ENCODE measurements at regions not wholly inside any gene's neighbourhood (a gene's known extent, or its start where the extent isn't known, plus 50 kb on each side); places are given as distances from the start of the nearest gene placed in this dataset.

- TF ChIP-seq, protein P1, sequence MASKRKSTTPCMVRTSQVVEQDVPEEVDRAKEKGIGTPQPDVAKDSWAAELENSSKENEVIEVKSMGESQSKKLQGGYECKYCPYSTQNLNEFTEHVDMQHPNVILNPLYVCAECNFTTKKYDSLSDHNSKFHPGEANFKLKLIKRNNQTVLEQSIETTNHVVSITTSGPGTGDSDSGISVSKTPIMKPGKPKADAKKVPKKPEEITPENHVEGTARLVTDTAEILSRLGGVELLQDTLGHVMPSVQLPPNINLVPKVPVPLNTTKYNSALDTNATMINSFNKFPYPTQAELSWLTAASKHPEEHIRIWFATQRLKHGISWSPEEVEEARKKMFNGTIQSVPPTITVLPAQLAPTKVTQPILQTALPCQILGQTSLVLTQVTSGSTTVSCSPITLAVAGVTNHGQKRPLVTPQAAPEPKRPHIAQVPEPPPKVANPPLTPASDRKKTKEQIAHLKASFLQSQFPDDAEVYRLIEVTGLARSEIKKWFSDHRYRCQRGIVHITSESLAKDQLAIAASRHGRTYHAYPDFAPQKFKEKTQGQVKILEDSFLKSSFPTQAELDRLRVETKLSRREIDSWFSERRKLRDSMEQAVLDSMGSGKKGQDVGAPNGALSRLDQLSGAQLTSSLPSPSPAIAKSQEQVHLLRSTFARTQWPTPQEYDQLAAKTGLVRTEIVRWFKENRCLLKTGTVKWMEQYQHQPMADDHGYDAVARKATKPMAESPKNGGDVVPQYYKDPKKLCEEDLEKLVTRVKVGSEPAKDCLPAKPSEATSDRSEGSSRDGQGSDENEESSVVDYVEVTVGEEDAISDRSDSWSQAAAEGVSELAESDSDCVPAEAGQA (IDR thresholded peaks at IDR 0.05; ENCODE audit: low read depth): no peak
- TF ChIP-seq, protein P1 (CRISPR knock-in tag; IDR thresholded peaks at IDR 0.05; ENCODE audit: borderline replicate concordance): no peak
- TF ChIP-seq SMYD3 (CRISPR knock-in tag; IDR thresholded peaks at IDR 0.05) (no peak), ARNT (IDR thresholded peaks at IDR 0.05) (no peak), NKX3-1 (CRISPR knock-in tag; IDR thresholded peaks at IDR 0.05) (no peak)
- TF ChIP-seq, protein P2, sequence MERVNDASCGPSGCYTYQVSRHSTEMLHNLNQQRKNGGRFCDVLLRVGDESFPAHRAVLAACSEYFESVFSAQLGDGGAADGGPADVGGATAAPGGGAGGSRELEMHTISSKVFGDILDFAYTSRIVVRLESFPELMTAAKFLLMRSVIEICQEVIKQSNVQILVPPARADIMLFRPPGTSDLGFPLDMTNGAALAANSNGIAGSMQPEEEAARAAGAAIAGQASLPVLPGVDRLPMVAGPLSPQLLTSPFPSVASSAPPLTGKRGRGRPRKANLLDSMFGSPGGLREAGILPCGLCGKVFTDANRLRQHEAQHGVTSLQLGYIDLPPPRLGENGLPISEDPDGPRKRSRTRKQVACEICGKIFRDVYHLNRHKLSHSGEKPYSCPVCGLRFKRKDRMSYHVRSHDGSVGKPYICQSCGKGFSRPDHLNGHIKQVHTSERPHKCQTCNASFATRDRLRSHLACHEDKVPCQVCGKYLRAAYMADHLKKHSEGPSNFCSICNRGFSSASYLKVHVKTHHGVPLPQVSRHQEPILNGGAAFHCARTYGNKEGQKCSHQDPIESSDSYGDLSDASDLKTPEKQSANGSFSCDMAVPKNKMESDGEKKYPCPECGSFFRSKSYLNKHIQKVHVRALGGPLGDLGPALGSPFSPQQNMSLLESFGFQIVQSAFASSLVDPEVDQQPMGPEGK (CRISPR knock-in tag; IDR thresholded peaks at IDR 0.05): peak; percentile 70
Measured at GRCh38 chr6:47126647-47127391, 84.7 kb upstream of the ADGRF1 start (continued).
